COLO668 (cell line): ENCODE measurements at regions not wholly inside any gene's neighbourhood (a gene's known extent, or its start where the extent isn't known, plus 50 kb on each side); places are given as distances from the start of the nearest gene placed in this dataset.
"Not testable (repeated sequence)": the region's sequence is repeated elsewhere in the genome, so short reads cannot be mapped to it uniquely, and the experiment has no call there.

ENCODE experiments used
- DNase-seq: peaks from one replicate; lab custom pipeline; 2025; ENCODE audit not compliant: unreplicated experiment; lab: John Stamatoyannopoulos, UW

- no peak for DNase-seq
Measured at GRCh38 chr4:127469959-127470809, 162.6 kb upstream of the INTU start.

DNA sequence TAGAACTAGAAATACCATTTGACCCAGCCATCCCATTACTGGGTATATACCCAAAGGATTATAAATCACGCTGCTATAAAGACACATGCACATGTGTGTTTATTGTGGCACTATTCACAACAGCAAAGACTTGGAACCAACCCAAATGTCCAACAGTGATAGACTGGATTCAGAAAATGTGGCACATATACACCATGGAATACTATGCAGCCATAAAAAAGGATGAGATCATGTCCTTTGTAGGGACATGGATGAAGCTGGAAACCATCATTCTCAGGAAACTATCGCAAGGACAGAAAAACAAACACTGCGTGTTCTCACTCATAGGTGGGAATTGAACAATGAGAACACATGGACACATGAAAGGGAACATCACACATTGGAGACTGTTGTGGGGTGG lies 154.5 kb upstream of the INTU start:
- not testable (repeated sequence) for DNase-seq

DNA sequence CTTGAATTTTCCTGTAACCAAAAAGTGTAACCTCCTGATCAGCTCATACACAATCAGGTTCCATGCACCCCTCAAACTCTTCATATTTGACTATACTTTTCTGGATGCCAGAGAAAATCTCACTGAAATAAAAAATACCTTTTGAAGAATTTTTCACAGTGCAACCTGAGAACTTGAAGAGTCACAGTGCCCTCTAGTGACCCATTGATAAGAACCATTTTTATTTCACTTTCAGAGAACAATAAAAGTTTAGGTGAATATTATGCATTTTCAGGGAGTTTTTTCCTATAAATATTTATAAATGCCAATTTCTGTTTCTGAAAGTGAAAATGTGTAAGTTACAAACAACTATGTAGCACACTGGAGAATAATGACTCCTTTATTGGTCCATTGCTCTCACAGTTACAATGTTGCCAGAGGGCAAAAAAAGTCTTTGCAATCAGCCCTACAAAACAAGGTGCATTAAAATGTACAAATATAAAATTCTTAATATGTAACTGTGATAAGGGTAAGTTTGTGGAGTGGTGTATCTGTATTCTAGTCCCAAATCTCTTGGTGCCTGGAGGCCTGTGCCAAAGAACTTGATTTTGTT lies 153.6 kb upstream of the INTU start:
- DNase-seq, result no peak

GRCh38 chr4:127482049-127482448 lies 150.7 kb upstream of the INTU start:
- DNase-seq, result no peak

DNA sequence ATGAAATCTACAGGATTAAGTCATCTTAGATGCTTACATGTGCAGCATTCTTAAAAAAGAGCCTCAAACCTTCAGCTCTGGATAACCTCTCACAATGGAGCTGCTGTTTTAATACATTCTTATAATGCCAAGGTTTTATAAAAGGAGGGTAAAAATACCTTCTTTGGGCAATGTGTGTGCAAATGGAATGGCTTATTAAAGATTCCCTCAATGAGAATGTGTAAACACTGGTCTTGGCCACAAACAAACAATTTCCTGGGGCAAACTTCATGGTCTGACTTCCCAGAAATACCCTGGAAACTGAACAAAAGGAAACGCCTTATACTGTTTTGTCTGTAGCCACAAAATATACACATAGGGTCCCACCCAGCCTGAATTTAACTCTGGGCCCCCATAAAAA lies 148.6 kb upstream of the INTU start:
- no peak for DNase-seq

- DNase-seq, result no peak
Measured at GRCh38 chr4:127486248-127486647, 146.5 kb upstream of the INTU start.

DNA sequence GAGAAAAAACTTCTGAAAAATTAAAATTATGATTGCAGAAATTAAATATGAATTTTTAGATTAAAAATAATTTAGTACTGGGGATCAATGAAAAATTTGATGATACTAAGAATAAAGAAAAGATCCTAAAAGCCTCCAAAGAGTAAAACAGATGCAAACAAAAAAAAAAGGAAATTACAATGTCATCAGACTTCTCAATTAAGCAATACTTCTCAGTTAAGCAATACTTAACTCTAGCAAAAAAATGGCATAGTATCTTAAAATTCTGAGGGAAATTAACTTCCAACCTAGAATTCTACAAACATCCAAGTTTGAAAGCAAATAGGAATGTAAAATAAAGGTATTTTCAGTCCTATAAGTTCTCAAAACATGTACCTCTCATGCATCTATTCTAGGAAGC lies 141.2 kb upstream of the INTU start:
- no peak for DNase-seq

DNA sequence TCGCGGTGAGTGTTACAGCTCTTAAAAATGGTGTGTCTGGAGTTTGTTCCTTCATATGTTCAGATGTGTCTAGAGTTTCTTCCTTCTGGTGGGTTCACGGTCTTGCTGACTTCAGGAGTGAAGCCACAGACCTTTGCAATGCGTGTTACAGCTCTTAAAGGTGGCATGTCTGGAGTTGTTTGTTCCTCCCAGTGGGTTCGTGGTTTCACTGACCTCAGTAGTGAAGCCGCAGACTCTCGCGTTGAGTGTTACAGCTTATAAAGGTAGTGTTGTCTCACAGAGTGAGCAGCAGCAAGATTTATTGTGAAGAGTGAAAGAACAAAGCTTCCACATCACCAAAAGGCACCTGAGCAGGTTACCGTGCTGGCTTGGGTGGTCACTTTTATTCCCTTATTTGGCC lies 135.9 kb upstream of the INTU start:
- DNase-seq, result not testable (repeated sequence)

GRCh38 chr4:127498366-127498765 lies 134.4 kb upstream of the INTU start:
- DNase-seq, result no peak

- no peak for DNase-seq
Measured at GRCh38 chr4:127500242-127500641, 132.5 kb upstream of the INTU start.

DNA sequence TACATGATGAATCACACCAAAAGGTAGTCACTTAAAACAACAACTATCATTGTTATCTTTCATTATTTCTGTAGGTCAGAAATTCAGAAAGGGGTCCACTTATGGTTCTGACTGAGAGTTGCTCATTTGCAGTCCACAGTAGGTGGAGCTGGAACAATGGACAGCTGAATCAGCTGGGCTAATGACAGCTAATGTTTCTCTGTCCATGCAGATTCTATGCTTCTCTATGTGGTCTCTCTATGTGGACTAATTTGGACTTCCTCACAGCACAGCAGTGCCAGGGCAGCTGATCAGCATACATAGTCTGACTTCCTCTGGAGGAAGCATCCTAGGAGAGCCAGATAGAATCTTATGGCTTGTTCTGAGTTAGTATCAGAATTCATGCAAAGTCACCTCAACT lies 131.7 kb upstream of the INTU start:
- no peak for DNase-seq

DNA sequence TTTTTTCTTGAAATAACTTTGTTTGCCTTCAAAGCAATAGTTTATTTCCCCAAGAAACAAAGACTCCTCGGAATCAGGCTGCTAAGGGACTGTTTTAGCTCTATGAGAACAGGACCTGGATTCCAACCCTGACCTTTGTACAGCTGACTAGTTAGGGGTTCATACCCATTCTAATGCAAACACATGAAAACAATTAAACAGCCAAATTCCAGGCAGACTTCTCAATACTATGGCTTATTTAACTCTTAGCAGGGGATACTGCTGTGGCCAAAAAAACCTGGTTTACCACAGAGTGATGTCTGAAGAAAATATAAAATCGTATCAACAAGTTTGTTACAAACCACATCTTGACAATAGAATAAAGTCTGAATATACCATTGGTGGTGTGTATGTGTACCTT lies 129.6 kb upstream of the INTU start:
- DNase-seq, result no peak

DNA sequence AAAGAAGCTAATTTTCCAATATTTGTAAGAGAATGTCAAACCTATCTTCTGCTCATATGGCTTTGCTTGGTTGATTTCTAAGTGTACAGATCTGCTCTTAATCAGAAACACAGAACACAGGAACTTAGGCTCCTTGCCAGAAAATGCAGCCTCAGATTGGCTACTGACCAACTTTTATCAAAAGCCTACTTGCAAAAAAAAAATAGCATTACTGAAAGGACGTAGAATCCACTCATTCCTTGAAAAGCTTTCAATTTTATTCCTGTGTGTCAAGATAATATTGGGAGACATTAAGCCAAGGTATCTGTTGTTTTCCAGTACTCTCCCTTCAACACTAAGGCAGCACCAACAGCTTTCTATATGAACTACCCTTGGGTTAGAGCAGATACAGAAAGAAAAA lies 127.6 kb upstream of the INTU start:
- no peak for DNase-seq

GRCh38 chr4:127506283-127506682 lies 126.5 kb upstream of the INTU start:
- DNase-seq, result no peak

DNA sequence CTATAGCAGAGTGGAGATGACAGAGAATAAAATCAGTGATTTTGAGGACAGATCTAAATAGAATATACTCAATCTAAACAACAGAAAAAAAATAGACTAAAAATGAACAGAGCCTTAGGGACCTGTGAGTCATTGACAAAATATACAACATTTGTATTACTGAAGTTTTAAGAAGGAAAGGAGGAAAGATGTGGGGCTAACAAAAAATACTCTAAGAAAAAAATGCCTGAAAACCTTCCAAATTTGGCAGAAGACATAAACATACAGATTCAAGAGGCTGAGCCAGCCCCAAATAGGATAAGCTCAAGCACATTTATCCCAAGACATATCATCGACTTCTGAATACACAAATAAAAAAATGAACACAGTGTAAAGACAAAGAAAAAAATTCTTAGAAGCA lies 123.6 kb upstream of the INTU start:
- DNase-seq, result no peak

DNA sequence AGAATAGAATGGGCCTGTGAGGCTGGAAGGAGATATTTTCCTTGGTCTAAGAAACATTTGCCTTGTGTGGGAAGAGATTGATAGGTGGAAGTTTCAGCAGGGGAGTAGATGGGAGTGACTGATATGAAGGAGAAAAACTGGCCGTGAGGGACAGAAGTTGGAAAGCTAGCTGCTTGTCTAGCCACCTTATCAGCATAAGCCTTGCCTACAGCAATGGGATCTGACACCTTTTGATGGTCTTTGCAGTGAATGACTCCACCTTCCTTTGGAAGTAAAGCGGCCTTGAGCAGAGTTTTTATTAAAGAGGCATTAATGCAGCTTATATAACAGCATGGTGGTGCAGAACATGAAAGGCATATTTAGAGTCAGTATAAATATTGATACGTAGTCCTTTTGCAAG lies 120.1 kb upstream of the INTU start:
- DNase-seq, result not testable (repeated sequence)

DNA sequence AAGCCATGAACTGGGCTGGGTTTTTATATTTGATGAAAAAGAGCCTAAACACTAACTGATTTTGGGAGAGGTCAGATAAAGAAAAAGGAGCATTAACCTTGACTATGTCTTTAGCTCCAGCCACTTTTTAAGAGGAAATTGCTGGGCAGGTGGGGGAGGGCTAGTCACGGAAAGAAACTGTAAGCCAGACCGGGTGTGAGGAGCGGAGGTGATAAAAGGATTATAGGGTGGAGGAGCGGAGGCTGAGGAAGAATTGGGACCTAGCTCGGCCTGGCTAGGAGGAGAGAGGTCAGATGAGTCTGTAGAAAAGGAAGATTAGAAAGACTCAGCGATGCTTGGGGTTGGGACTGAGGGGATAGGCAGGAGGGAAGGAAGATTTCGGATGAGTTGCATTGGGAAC lies 117.5 kb upstream of the INTU start:
- not testable (repeated sequence) for DNase-seq

DNA sequence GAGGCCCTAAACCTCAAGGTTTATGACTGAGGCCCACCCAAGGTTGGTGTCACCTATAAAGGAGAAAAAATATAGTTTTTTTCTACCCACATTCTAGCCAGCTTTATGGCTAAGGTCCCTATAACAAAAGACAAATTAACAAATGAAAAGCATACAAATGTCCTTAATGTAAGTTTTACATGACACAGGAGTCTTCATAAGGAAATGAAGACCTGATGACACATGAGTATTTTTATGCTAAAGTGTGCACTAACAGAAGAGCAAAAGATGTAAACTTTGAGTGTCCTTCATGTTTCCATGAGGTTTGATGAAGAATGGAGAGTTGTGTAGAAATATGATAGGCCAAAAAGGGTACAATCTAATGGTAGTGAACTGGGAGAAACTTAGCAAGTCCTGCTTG lies 114.7 kb upstream of the INTU start:
- no peak for DNase-seq

- DNase-seq, result no peak
Measured at GRCh38 chr4:127521463-127521862, 111.3 kb upstream of the INTU start.

- DNase-seq, result no peak
Measured at GRCh38 chr4:127523369-127523768, 109.4 kb upstream of the INTU start.

DNA sequence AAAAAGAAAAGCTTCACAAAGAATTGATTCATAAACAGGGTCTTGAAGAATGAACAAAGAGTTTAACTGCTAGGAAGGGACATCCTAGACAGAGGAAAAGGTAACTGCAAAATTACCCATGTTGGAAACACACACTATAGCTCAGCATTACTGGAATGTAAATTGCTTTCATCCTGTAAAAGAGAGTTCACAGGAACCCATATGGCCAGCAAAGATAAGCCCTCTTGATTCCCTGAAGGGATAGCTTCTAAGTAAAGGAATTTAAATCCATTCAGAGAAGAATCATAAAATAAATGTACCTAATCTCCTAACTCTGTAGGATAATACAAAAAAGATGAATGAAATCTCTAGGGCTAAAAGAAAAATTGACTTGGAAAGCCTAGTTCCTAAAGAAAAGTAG lies 107.1 kb upstream of the INTU start:
- no peak for DNase-seq

DNA sequence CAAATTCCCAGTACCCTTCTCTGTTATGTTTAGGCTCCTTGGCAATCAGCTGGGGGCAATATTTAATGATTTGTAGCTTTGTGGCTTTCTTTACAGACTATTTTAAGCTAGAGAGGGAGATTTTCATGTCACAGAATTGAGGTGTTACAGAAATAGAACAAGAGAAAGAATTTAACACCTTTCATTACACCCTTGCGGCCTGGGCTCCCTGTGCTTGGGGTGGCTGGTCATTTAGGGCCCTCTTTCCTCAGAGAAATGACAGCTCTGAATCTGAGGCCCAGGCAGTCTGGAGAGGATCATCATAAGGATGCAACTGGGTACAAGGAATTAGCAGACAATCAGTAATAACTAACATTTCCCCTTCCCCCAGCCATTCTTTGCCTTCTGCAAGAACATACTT lies 104.5 kb upstream of the INTU start:
- DNase-seq, result no peak

DNA sequence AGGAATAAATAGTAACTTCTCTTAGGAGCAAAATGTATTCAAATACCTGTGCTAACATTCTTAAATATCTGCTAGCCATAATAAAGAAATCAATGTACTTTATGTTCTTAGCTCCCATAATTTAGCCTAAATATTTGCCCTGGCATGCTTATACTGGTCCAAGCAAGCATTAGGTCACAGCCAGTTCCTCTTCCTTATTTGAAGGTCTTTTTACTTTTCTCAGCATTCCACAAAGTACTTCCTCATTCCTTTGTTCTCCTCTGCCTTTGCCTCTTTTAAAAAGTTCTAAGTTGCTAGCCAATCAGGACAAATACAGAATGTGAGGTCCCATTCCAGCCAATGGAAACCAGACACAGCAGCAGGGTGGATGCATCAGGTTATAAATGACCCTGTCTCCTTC lies 102.9 kb upstream of the INTU start:
- not testable (repeated sequence) for DNase-seq
